Ishikawa (cell line): ENCODE measurements at regions not wholly inside any gene's neighbourhood (a gene's known extent, or its start where the extent isn't known, plus 50 kb on each side); places are given as distances from the start of the nearest gene placed in this dataset.

Source experiments
- CEBPB ChIP-seq: IDR thresholded peaks from 2 replicates; pipeline ENCODE4 v1.6.1; 2012
- CREB1 ChIP-seq: IDR thresholded peaks from 2 replicates; pipeline ENCODE4 v1.6.1; 2012; ENCODE audit warnings: low read depth
- EGR1 ChIP-seq: IDR thresholded peaks from 2 replicates; pipeline ENCODE4 v1.6.1; 2012
- EP300 ChIP-seq: IDR thresholded peaks from 2 replicates; pipeline ENCODE4 v1.6.1; 2012; ENCODE audit warnings: borderline replicate concordance
- FOXM1 ChIP-seq: IDR thresholded peaks from 2 replicates; pipeline ENCODE4 v1.6.1; 2012; ENCODE audit warnings: low read depth, borderline replicate concordance
- NFIC ChIP-seq: IDR thresholded peaks from 2 replicates; pipeline ENCODE4 v1.6.1; 2012
- RAD21 ChIP-seq: IDR thresholded peaks from 2 replicates; pipeline ENCODE4 v1.6.1; 2012; ENCODE audit warnings: low read depth
- TAF1 ChIP-seq: IDR thresholded peaks from 2 replicates; pipeline ENCODE4 v1.6.1; 2012; ENCODE audit warnings: low read depth, mild to moderate bottlenecking
- TCF12 ChIP-seq: IDR thresholded peaks from 2 replicates; pipeline ENCODE4 v1.6.1; 2012; ENCODE audit warnings: low read depth
- TEAD4 ChIP-seq: IDR thresholded peaks from 2 replicates; pipeline ENCODE4 v1.6.1; 2012
- YY1 ChIP-seq: IDR thresholded peaks from 2 replicates; pipeline ENCODE4 v1.6.1; 2012; ENCODE audit warnings: low read depth
- ZBTB7A ChIP-seq: IDR thresholded peaks from 2 replicates; pipeline ENCODE4 v1.6.1; 2012; ENCODE audit warnings: low read depth
- TF ChIP-seq, protein P1 (sequence below): IDR thresholded peaks from 2 replicates; pipeline ENCODE4 v1.6.1; 2012; ENCODE audit warnings: low read depth, mild to moderate bottlenecking
- TF ChIP-seq, protein P2 (sequence below): IDR thresholded peaks from 2 replicates; pipeline ENCODE4 v1.6.1; 2012
- TF ChIP-seq, protein P3 (sequence below): IDR thresholded peaks from 2 replicates; pipeline ENCODE4 v1.6.1; 2012

DNA sequence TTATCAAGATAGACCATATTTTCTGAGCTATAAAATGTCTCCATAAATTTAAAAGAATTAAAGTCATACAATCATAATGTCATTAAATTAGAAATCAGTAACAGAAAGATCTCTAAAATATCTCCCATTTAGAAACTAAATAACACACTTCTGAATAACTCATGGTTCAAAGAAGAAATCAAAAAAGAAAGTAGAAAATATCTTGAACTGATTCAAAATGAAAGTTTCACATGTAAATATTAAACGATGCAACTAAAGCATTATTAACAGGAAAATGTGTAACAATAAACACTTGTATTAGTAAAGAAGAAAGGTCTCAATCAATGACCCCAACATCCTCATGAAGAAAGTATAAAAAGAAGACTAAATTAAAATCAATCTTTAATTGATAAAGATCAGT lies 50.5 kb upstream of the PZP start:
- TF ChIP-seq CEBPB: no peak
- TF ChIP-seq CREB1: no peak
- no peak for TF ChIP-seq ZBTB7A
- TF ChIP-seq, protein P1, sequence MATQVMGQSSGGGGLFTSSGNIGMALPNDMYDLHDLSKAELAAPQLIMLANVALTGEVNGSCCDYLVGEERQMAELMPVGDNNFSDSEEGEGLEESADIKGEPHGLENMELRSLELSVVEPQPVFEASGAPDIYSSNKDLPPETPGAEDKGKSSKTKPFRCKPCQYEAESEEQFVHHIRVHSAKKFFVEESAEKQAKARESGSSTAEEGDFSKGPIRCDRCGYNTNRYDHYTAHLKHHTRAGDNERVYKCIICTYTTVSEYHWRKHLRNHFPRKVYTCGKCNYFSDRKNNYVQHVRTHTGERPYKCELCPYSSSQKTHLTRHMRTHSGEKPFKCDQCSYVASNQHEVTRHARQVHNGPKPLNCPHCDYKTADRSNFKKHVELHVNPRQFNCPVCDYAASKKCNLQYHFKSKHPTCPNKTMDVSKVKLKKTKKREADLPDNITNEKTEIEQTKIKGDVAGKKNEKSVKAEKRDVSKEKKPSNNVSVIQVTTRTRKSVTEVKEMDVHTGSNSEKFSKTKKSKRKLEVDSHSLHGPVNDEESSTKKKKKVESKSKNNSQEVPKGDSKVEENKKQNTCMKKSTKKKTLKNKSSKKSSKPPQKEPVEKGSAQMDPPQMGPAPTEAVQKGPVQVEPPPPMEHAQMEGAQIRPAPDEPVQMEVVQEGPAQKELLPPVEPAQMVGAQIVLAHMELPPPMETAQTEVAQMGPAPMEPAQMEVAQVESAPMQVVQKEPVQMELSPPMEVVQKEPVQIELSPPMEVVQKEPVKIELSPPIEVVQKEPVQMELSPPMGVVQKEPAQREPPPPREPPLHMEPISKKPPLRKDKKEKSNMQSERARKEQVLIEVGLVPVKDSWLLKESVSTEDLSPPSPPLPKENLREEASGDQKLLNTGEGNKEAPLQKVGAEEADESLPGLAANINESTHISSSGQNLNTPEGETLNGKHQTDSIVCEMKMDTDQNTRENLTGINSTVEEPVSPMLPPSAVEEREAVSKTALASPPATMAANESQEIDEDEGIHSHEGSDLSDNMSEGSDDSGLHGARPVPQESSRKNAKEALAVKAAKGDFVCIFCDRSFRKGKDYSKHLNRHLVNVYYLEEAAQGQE: no peak
- TF ChIP-seq NFIC: no peak
- TF ChIP-seq FOXM1: no peak
- no peak for TF ChIP-seq RAD21
- TF ChIP-seq TAF1: no peak
- no peak for TF ChIP-seq EP300
- no peak for TF ChIP-seq YY1
- TF ChIP-seq, protein P2, sequence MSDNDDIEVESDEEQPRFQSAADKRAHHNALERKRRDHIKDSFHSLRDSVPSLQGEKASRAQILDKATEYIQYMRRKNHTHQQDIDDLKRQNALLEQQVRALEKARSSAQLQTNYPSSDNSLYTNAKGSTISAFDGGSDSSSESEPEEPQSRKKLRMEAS: no peak
- no peak for TF ChIP-seq TEAD4
- no peak for TF ChIP-seq EGR1
- TF ChIP-seq TCF12: no peak
- TF ChIP-seq, protein P3, sequence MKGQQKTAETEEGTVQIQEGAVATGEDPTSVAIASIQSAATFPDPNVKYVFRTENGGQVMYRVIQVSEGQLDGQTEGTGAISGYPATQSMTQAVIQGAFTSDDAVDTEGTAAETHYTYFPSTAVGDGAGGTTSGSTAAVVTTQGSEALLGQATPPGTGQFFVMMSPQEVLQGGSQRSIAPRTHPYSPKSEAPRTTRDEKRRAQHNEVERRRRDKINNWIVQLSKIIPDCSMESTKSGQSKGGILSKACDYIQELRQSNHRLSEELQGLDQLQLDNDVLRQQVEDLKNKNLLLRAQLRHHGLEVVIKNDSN: no peak
